ENCODE measurements at regions not wholly inside any gene's neighbourhood (a gene's known extent, or its start where the extent isn't known, plus 50 kb on each side); places are given as distances from the start of the nearest gene placed in this dataset.

DNA sequence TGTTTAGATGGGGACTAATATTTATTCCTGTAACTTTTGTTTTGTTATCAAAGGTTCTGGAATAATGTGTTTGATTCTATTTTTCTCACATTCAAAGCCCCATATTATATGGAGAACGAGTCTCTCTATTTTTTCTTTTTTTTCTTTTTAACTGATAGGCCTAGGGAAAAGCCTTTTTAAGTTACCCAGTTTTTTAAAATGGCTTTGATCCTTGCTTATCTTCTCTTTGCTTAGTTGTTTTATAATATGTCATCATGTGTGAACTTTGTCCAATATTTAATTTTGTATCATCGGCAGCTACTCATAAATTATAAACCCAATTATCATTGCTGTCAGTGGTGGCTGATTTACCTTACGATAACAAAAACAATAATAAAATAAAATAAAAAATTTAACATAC is 610.3 kb upstream of the BCHE start:
- no peak for TF ChIP-seq ZNF142 (CRISPR knock-in tag; IDR thresholded peaks at IDR 0.05)
- no peak for TF ChIP-seq MXD4 (CRISPR knock-in tag; IDR thresholded peaks at IDR 0.05)
- TF ChIP-seq, protein P1, sequence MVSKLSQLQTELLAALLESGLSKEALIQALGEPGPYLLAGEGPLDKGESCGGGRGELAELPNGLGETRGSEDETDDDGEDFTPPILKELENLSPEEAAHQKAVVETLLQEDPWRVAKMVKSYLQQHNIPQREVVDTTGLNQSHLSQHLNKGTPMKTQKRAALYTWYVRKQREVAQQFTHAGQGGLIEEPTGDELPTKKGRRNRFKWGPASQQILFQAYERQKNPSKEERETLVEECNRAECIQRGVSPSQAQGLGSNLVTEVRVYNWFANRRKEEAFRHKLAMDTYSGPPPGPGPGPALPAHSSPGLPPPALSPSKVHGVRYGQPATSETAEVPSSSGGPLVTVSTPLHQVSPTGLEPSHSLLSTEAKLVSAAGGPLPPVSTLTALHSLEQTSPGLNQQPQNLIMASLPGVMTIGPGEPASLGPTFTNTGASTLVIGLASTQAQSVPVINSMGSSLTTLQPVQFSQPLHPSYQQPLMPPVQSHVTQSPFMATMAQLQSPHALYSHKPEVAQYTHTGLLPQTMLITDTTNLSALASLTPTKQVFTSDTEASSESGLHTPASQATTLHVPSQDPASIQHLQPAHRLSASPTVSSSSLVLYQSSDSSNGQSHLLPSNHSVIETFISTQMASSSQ (IDR thresholded peaks at IDR 0.05; ENCODE audit: low read depth): no peak
- TF ChIP-seq, protein P1 (CRISPR knock-in tag; IDR thresholded peaks at IDR 0.05; ENCODE audit: borderline replicate concordance): no peak
- no peak for TF ChIP-seq POLR2A (IDR thresholded peaks at IDR 0.05; ENCODE audit: insufficient read depth in 1 of 2, low read depth in 2 of 2, low read length in 2 of 2)
- TF ChIP-seq, protein P2, sequence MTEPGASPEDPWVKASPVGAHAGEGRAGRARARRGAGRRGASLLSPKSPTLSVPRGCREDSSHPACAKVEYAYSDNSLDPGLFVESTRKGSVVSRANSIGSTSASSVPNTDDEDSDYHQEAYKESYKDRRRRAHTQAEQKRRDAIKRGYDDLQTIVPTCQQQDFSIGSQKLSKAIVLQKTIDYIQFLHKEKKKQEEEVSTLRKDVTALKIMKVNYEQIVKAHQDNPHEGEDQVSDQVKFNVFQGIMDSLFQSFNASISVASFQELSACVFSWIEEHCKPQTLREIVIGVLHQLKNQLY (CRISPR knock-in tag; IDR thresholded peaks at IDR 0.05): no peak
- no peak for TF ChIP-seq ATF1 (CRISPR knock-in tag; IDR thresholded peaks at IDR 0.05)
- TF ChIP-seq, protein P3, sequence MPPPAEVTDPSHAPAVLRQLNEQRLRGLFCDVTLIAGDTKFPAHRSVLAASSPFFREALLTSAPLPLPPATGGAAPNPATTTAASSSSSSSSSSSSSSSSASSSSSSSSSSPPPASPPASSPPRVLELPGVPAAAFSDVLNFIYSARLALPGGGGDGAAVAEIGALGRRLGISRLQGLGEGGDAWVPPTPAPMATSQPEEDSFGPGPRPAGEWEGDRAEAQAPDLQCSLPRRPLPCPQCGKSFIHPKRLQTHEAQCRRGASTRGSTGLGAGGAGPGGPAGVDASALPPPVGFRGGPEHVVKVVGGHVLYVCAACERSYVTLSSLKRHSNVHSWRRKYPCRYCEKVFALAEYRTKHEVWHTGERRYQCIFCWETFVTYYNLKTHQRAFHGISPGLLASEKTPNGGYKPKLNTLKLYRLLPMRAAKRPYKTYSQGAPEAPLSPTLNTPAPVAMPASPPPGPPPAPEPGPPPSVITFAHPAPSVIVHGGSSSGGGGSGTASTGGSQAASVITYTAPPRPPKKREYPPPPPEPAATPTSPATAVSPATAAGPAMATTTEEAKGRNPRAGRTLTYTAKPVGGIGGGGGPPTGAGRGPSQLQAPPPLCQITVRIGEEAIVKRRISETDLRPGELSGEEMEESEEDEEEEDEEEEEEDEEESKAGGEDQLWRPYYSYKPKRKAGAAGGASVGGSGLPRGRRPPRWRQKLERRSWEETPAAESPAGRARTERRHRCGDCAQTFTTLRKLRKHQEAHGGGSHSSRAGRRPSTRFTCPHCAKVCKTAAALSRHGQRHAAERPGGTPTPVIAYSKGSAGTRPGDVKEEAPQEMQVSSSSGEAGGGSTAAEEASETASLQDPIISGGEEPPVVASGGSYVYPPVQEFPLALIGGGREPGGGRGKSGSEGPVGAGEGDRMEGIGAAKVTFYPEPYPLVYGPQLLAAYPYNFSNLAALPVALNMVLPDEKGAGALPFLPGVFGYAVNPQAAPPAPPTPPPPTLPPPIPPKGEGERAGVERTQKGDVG (CRISPR knock-in tag; IDR thresholded peaks at IDR 0.05; ENCODE audit: borderline replicate concordance): no peak
- no peak for TF ChIP-seq PAX8 (CRISPR knock-in tag; IDR thresholded peaks at IDR 0.05; ENCODE audit: borderline replicate concordance)
- no peak for TF ChIP-seq HIVEP1 (CRISPR knock-in tag; IDR thresholded peaks at IDR 0.05)
- no peak for TF ChIP-seq ELK4 (CRISPR knock-in tag; IDR thresholded peaks at IDR 0.05; ENCODE audit: borderline replicate concordance)
- TF ChIP-seq ZSCAN29 (CRISPR knock-in tag; conservative IDR thresholded peaks at IDR 0.05): no peak
- no peak for TF ChIP-seq YEATS2 (CRISPR knock-in tag; IDR thresholded peaks at IDR 0.05; ENCODE audit: borderline replicate concordance)
- TF ChIP-seq SMARCC2 (IDR thresholded peaks at IDR 0.05): no peak

All from HepG2 (cell line).